ENCODE measurements at regions not wholly inside any gene's neighbourhood (a gene's known extent, or its start where the extent isn't known, plus 50 kb on each side); places are given as distances from the start of the nearest gene placed in this dataset.

- no peak for DNase-seq (ENCODE audit: insufficient read length, low spot score, missing footprints)
- no peak for TF ChIP-seq CTCF (IDR thresholded peaks at IDR 0.05; ENCODE audit: extremely low read depth, low read depth, low read length)
- H3K4me2 ChIP-seq (ENCODE audit: insufficient read depth, low read length): no peak overlapping the region
- H3K4me3 ChIP-seq (ENCODE audit: insufficient read depth, low read length): no peak overlapping the region
- no peaks in the 10 kb centered on the region for H3K9me3 ChIP-seq (ENCODE audit: low read depth, low read length)
- H3K4me1 ChIP-seq (ENCODE audit: insufficient read depth, low read length): no peaks in the 10 kb centered on the region
- H2AFZ ChIP-seq (ENCODE audit: low read length): no peak overlapping the region
- H3K27me3 ChIP-seq (ENCODE audit: insufficient read depth, low read length): no peaks in the 10 kb centered on the region
- no peak overlapping the region for H3K27ac ChIP-seq (ENCODE audit: low read depth, low read length)
- no peaks in the 10 kb centered on the region for H3K79me2 ChIP-seq (ENCODE audit: insufficient read depth, low read length)
- no peaks in the 10 kb centered on the region for H3K36me3 ChIP-seq (ENCODE audit: insufficient read depth, low read length)
- no peaks in the 10 kb centered on the region for H4K20me1 ChIP-seq (ENCODE audit: insufficient read depth, low read length)
These were observed 1319.5 kb downstream of the BRINP3 start for GRCh38 chr1:189158155-189158554.

- H3K36me3 ChIP-seq (ENCODE audit: insufficient read depth, low read length): no peaks in the 10 kb centered on the region
- no peaks in the 10 kb centered on the region for H3K4me1 ChIP-seq (ENCODE audit: insufficient read depth, low read length)
- H2AFZ ChIP-seq (ENCODE audit: low read length): no peak overlapping the region
- no peak overlapping the region for H3K4me2 ChIP-seq (ENCODE audit: insufficient read depth, low read length)
- no peaks in the 10 kb centered on the region for H3K79me2 ChIP-seq (ENCODE audit: insufficient read depth, low read length)
- no peak overlapping the region for H3K4me3 ChIP-seq (ENCODE audit: insufficient read depth, low read length)
- H3K27ac ChIP-seq (ENCODE audit: low read depth, low read length): no peak overlapping the region
- no peaks in the 10 kb centered on the region for H3K27me3 ChIP-seq (ENCODE audit: insufficient read depth, low read length)
- DNase-seq (ENCODE audit: insufficient read length, low spot score, missing footprints): no peak
- peaks cover 5% of the 10 kb centered on the region for H3K9me3 ChIP-seq (ENCODE audit: low read depth, low read length)
- no peaks in the 10 kb centered on the region for H4K20me1 ChIP-seq (ENCODE audit: insufficient read depth, low read length)
- no peak for TF ChIP-seq CTCF (IDR thresholded peaks at IDR 0.05; ENCODE audit: extremely low read depth, low read depth, low read length)
These were observed 1301.8 kb downstream of the BRINP3 start for GRCh38 chr1:189175889-189176288.

GRCh38 chr1:189180057-189180456 is 1297.6 kb downstream of the BRINP3 start:
- no peaks in the 10 kb centered on the region for H4K20me1 ChIP-seq (ENCODE audit: insufficient read depth, low read length)
- no peak overlapping the region for H3K4me3 ChIP-seq (ENCODE audit: insufficient read depth, low read length)
- H3K27me3 ChIP-seq (ENCODE audit: insufficient read depth, low read length): no peaks in the 10 kb centered on the region
- no peak for DNase-seq (ENCODE audit: insufficient read length, low spot score, missing footprints)
- no peak overlapping the region for H2AFZ ChIP-seq (ENCODE audit: low read length)
- H3K9me3 ChIP-seq (ENCODE audit: low read depth, low read length): no peaks in the 10 kb centered on the region
- H3K4me2 ChIP-seq (ENCODE audit: insufficient read depth, low read length): no peak overlapping the region
- no peaks in the 10 kb centered on the region for H3K79me2 ChIP-seq (ENCODE audit: insufficient read depth, low read length)
- TF ChIP-seq CTCF (IDR thresholded peaks at IDR 0.05; ENCODE audit: extremely low read depth, low read depth, low read length): no peak
- no peaks in the 10 kb centered on the region for H3K4me1 ChIP-seq (ENCODE audit: insufficient read depth, low read length)
- H3K36me3 ChIP-seq (ENCODE audit: insufficient read depth, low read length): no peaks in the 10 kb centered on the region
- H3K27ac ChIP-seq (ENCODE audit: low read depth, low read length): no peak overlapping the region

- H3K36me3 ChIP-seq (ENCODE audit: insufficient read depth, low read length): no peaks in the 10 kb centered on the region
- H3K79me2 ChIP-seq (ENCODE audit: insufficient read depth, low read length): no peaks in the 10 kb centered on the region
- no peak overlapping the region for H3K4me2 ChIP-seq (ENCODE audit: insufficient read depth, low read length)
- no peak for DNase-seq (ENCODE audit: insufficient read length, low spot score, missing footprints)
- no peaks in the 10 kb centered on the region for H3K4me1 ChIP-seq (ENCODE audit: insufficient read depth, low read length)
- TF ChIP-seq CTCF (IDR thresholded peaks at IDR 0.05; ENCODE audit: extremely low read depth, low read depth, low read length): no peak
- H3K27me3 ChIP-seq (ENCODE audit: insufficient read depth, low read length): no peaks in the 10 kb centered on the region
- H3K4me3 ChIP-seq (ENCODE audit: insufficient read depth, low read length): no peak overlapping the region
- no peak overlapping the region for H2AFZ ChIP-seq (ENCODE audit: low read length)
- H4K20me1 ChIP-seq (ENCODE audit: insufficient read depth, low read length): no peaks in the 10 kb centered on the region
- H3K27ac ChIP-seq (ENCODE audit: low read depth, low read length): no peak overlapping the region
- H3K9me3 ChIP-seq (ENCODE audit: low read depth, low read length): no peaks in the 10 kb centered on the region
These were observed 1292.6 kb downstream of the BRINP3 start for GRCh38 chr1:189185097-189185496.
